MM.1S (cell line): ENCODE measurements at regions not wholly inside any gene's neighbourhood (a gene's known extent, or its start where the extent isn't known, plus 50 kb on each side); places are given as distances from the start of the nearest gene placed in this dataset.

Source experiments
- EZH2 ChIP-seq: fragments of 300-600 bp; sonication (generic); optimal IDR thresholded peaks from 2 replicates; pipeline ENCODE3; 2017; ENCODE audit warnings: low read depth, mild to moderate bottlenecking, antibody characterized with exemption, low read length, mixed read lengths
- EZH2phosphoT487 ChIP-seq: fragments of 300-600 bp; sonication (generic); IDR thresholded peaks from 2 replicates; pipeline ENCODE4 v1.6.1; 2018; ENCODE audit warnings: antibody characterized with exemption, low read length
- TF ChIP-seq, protein P1 (sequence below): fragments of 300-600 bp; sonication (generic); IDR thresholded peaks from 2 replicates; pipeline ENCODE4 v1.5.1; 2016; ENCODE audit warnings: antibody characterized with exemption, low read length, mixed read lengths

DNA sequence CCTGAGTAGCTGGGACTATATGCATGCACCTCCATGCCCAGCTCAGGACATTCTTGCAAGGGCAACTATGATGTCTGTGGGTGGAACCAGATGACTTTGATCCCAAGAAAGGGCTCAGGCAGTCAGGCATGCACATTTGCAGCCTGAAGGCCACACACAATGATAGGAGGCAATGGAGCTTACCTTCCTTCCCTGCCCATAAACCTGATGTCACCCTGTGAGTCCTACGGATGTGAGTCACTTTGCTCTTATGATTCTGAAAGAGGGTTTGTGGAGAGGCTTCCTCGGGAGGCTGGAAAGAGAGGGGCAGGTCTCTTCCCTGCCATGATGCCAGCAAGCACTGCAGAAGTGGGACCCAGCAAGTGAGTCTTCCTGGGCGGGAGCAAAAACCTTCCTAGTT, 202.4 kb downstream of the LY86 start:
- TF ChIP-seq, protein P1, sequence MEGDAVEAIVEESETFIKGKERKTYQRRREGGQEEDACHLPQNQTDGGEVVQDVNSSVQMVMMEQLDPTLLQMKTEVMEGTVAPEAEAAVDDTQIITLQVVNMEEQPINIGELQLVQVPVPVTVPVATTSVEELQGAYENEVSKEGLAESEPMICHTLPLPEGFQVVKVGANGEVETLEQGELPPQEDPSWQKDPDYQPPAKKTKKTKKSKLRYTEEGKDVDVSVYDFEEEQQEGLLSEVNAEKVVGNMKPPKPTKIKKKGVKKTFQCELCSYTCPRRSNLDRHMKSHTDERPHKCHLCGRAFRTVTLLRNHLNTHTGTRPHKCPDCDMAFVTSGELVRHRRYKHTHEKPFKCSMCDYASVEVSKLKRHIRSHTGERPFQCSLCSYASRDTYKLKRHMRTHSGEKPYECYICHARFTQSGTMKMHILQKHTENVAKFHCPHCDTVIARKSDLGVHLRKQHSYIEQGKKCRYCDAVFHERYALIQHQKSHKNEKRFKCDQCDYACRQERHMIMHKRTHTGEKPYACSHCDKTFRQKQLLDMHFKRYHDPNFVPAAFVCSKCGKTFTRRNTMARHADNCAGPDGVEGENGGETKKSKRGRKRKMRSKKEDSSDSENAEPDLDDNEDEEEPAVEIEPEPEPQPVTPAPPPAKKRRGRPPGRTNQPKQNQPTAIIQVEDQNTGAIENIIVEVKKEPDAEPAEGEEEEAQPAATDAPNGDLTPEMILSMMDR: no peak
- TF ChIP-seq EZH2phosphoT487 (no peak), EZH2 (no peak)
